WTC11 (cell line): ENCODE measurements at regions not wholly inside any gene's neighbourhood (a gene's known extent, or its start where the extent isn't known, plus 50 kb on each side); places are given as distances from the start of the nearest gene placed in this dataset.

Experiments
- ATAC-seq: fragments of 200-7000 bp; cut with Tn5 transposase; 2 replicates; pipeline ENCODE4 v1.10.0; 2021; ENCODE audit warnings: mild to moderate bottlenecking, moderate library complexity
- CTCF ChIA-PET: fragments of 300-600 bp; sonication (Branson Sonifier 250); formaldehyde crosslinking; loops from one replicate; lab custom pipeline; 2021; ENCODE audit warnings: antibody characterized with exemption; lab: Charles Lee
- POLR2A ChIA-PET: fragments of 350-600 bp; sonication (Branson Sonifier 250); formaldehyde crosslinking; loops from one replicate; lab custom pipeline; 2021; ENCODE audit warnings: antibody characterized with exemption; lab: Charles Lee
- DNase-seq: peaks from one replicate; pipeline ENCODE4 v3.0.0; 2021; ENCODE audit warnings: low spot score
- H3K27ac Mint-ChIP-seq: 2 replicates; pipeline ENCODE4 v1.8.0; 2021; ENCODE audit warnings: mixed read lengths
- H3K27me3 Mint-ChIP-seq: 2 replicates; pipeline ENCODE4 v1.8.0; 2021; ENCODE audit warnings: low read depth, mild to moderate bottlenecking, moderate library complexity, mixed read lengths
- H3K36me3 Mint-ChIP-seq: 2 replicates; pipeline ENCODE4 v1.8.0; 2021; ENCODE audit warnings: mixed read lengths
- H3K4me1 Mint-ChIP-seq: 2 replicates; pipeline ENCODE4 v1.8.0; 2022; ENCODE audit warnings: mixed read lengths
- H3K4me3 Mint-ChIP-seq: 2 replicates; pipeline ENCODE4 v1.8.0; 2021; ENCODE audit warnings: mild to moderate bottlenecking, moderate library complexity, mixed read lengths
- H3K9me3 Mint-ChIP-seq: 2 replicates; pipeline ENCODE4 v1.8.0; 2021; ENCODE audit warnings: mixed read lengths
- AR ChIP-seq: fragments of 250-450 bp; sonication (Bioruptor Pico); IDR thresholded peaks from 2 replicates; pipeline ENCODE4 v1.9.0; 2021; ENCODE audit warnings: mild to moderate bottlenecking
- CREB1 ChIP-seq: sonication (generic); formaldehyde crosslinking; IDR thresholded peaks from 2 replicates; pipeline ENCODE4 v1.8.0; 2023; ENCODE audit warnings: mild to moderate bottlenecking, missing genetic modification reagents
- E2F5 ChIP-seq: sonication (generic); formaldehyde crosslinking; IDR thresholded peaks from 2 replicates; pipeline ENCODE4 v1.8.1; 2022; ENCODE audit warnings: mild to moderate bottlenecking, moderate library complexity, missing genetic modification reagents
- FOXJ3 ChIP-seq: sonication (generic); formaldehyde crosslinking; IDR thresholded peaks from 2 replicates; pipeline ENCODE4 v1.9.0; 2021; ENCODE audit warnings: missing genetic modification reagents, mild to moderate bottlenecking, borderline replicate concordance
- HMGA2 ChIP-seq: fragments of 250-450 bp; sonication (Bioruptor Pico); IDR thresholded peaks from 2 replicates; pipeline ENCODE4 v1.4.0; 2021; ENCODE audit warnings: mild to moderate bottlenecking, moderate library complexity
- IRF2 ChIP-seq: sonication (generic); formaldehyde crosslinking; IDR thresholded peaks from 2 replicates; pipeline ENCODE4 v1.8.0; 2022; ENCODE audit warnings: low read depth, missing genetic modification reagents, borderline replicate concordance
- JUN ChIP-seq: sonication (generic); formaldehyde crosslinking; IDR thresholded peaks from 2 replicates; pipeline ENCODE4 v1.8.0; 2023; ENCODE audit warnings: mild to moderate bottlenecking, missing genetic modification reagents
- MAX ChIP-seq: sonication (generic); formaldehyde crosslinking; IDR thresholded peaks from 2 replicates; pipeline ENCODE4 v1.8.0; 2022; ENCODE audit warnings: mild to moderate bottlenecking, missing genetic modification reagents
- MYBL2 ChIP-seq: sonication (generic); formaldehyde crosslinking; IDR thresholded peaks from 2 replicates; pipeline ENCODE4 v1.8.1; 2023; ENCODE audit warnings: mild to moderate bottlenecking, moderate library complexity, missing genetic modification reagents
- PRDM15 ChIP-seq: sonication (generic); formaldehyde crosslinking; IDR thresholded peaks from 2 replicates; pipeline ENCODE4 v1.8.0; 2022; ENCODE audit warnings: missing genetic modification reagents
- PRRX2 ChIP-seq: fragments of 250-450 bp; sonication (Bioruptor Pico); IDR thresholded peaks from 2 replicates; pipeline ENCODE4 v1.8.0; 2021; ENCODE audit warnings: mild to moderate bottlenecking
- RELA ChIP-seq: sonication (generic); formaldehyde crosslinking; IDR thresholded peaks from 2 replicates; pipeline ENCODE4 v1.8.1; 2022; ENCODE audit warnings: missing genetic modification reagents, mild to moderate bottlenecking, borderline replicate concordance
- SMAD4 ChIP-seq: sonication (generic); formaldehyde crosslinking; IDR thresholded peaks from 2 replicates; pipeline ENCODE4 v1.8.0; 2022; ENCODE audit warnings: mild to moderate bottlenecking, missing genetic modification reagents
- SP1 ChIP-seq: sonication (generic); formaldehyde crosslinking; conservative IDR thresholded peaks from 2 replicates; pipeline ENCODE4 v1.8.1; 2022; ENCODE audit warnings: missing genetic modification reagents
- USF1 ChIP-seq: sonication (generic); formaldehyde crosslinking; IDR thresholded peaks from 2 replicates; pipeline ENCODE4 v1.8.0; 2022; ENCODE audit warnings: mild to moderate bottlenecking, missing genetic modification reagents
- ZBTB21 ChIP-seq: sonication (generic); formaldehyde crosslinking; IDR thresholded peaks from 2 replicates; pipeline ENCODE4 v1.8.1; 2023; ENCODE audit warnings: mild to moderate bottlenecking, missing genetic modification reagents, borderline replicate concordance
- ZBTB43 ChIP-seq: sonication (generic); formaldehyde crosslinking; IDR thresholded peaks from 2 replicates; pipeline ENCODE4 v1.8.1; 2023; ENCODE audit warnings: mild to moderate bottlenecking, missing genetic modification reagents
- ZMAT4 ChIP-seq: fragments of 250-450 bp; sonication (Bioruptor Pico); IDR thresholded peaks from 2 replicates; pipeline ENCODE4 v1.9.0; 2021; ENCODE audit warnings: mild to moderate bottlenecking
- ZNF121 ChIP-seq: sonication (generic); formaldehyde crosslinking; IDR thresholded peaks from 2 replicates; pipeline ENCODE4 v1.8.0; 2023; ENCODE audit warnings: missing genetic modification reagents
- ZNF671 ChIP-seq: fragments of 250-450 bp; sonication (Bioruptor Pico); IDR thresholded peaks from 2 replicates; pipeline ENCODE4 v1.8.0; 2021; ENCODE audit warnings: mild to moderate bottlenecking

- TF ChIP-seq ZNF671 (CRISPR knock-in tag), result no peak
- no peak for TF ChIP-seq ZBTB43
- no peak for TF ChIP-seq MYBL2
- no peak for TF ChIP-seq HMGA2 (CRISPR knock-in tag)
- no peak for TF ChIP-seq ZBTB21
- TF ChIP-seq FOXJ3 (CRISPR knock-in tag), result no peak
- no peak for TF ChIP-seq CREB1
- no peak for TF ChIP-seq RELA (CRISPR knock-in tag)
Measured at GRCh38 chr1:143727263-143727662, 244.5 kb downstream of the FAM72C start (continued).

- H3K27ac Mint-ChIP-seq, result no peak overlapping the region
- no peak overlapping the region for H3K4me3 Mint-ChIP-seq
- TF ChIP-seq PRRX2, result no peak
- TF ChIP-seq PRDM15 (CRISPR knock-in tag), result no peak
- no peak for TF ChIP-seq SMAD4 (CRISPR knock-in tag)
- TF ChIP-seq USF1 (CRISPR knock-in tag), result no peak
- TF ChIP-seq SP1 (CRISPR knock-in tag), result no peak
- TF ChIP-seq AR (CRISPR knock-in tag), result no peak
Measured at GRCh38 chr1:143721024-143721373, 250.8 kb downstream of the FAM72C start.

GRCh38 chr1:143720087-143721023 lies 251.4 kb downstream of the FAM72C start:
- no peak overlapping the region for H3K27ac Mint-ChIP-seq
- TF ChIP-seq USF1 (CRISPR knock-in tag), result no peak
- TF ChIP-seq HMGA2 (CRISPR knock-in tag), result no peak
- no peak for TF ChIP-seq ZNF121
- no peak for TF ChIP-seq ZMAT4
- no peak for TF ChIP-seq IRF2 (CRISPR knock-in tag)
- TF ChIP-seq MAX (CRISPR knock-in tag), result peak; percentile 71; the same call in 1 of the 2 replicates
- TF ChIP-seq JUN, result no peak
- TF ChIP-seq E2F5 (CRISPR knock-in tag), result no peak
- DNase-seq (peak; percentile 29), ATAC-seq (peak; percentile 82)
- no peak overlapping the region; the same call in 1 of the 2 replicates for H3K4me3 Mint-ChIP-seq
- H3K4me1 Mint-ChIP-seq, result no peaks in the 10 kb centered on the region
- ChIA-PET CTCF (no interaction called here), POLR2A (interaction anchor here (0.6 kb wide), 1 partner anchor 16 kb away, joined by 5 read pairs; no protein-coding TSS in a partner anchor)
- H3K36me3 Mint-ChIP-seq, result peaks cover 31% of the 10 kb centered on the region
- peaks cover 53% of the 10 kb centered on the region for H3K9me3 Mint-ChIP-seq
- peaks cover 17% of the 10 kb centered on the region for H3K27me3 Mint-ChIP-seq

More at GRCh38 chr1:143721024-143721373, 250.8 kb downstream of the FAM72C start:
- Mint-ChIP-seq H3K9me3 (peaks cover 50% of the 10 kb centered on the region), H3K36me3 (peaks cover 29% of the 10 kb centered on the region), H3K4me1 (no peaks in the 10 kb centered on the region), H3K27me3 (peaks cover 15% of the 10 kb centered on the region)
- DNase-seq (no peak), ATAC-seq (no peak)
- ChIA-PET CTCF (no interaction called here), POLR2A (no interaction called here)
